ENCODE measurements at regions not wholly inside any gene's neighbourhood (a gene's known extent, or its start where the extent isn't known, plus 50 kb on each side); places are given as distances from the start of the nearest gene placed in this dataset.
A peak's percentile ranks its signal among the peaks of the same experiment; 100 is the strongest.
"Not testable (repeated sequence)": the region's sequence is repeated elsewhere in the genome, so short reads cannot be mapped to it uniquely, and the experiment has no call there.

DNA sequence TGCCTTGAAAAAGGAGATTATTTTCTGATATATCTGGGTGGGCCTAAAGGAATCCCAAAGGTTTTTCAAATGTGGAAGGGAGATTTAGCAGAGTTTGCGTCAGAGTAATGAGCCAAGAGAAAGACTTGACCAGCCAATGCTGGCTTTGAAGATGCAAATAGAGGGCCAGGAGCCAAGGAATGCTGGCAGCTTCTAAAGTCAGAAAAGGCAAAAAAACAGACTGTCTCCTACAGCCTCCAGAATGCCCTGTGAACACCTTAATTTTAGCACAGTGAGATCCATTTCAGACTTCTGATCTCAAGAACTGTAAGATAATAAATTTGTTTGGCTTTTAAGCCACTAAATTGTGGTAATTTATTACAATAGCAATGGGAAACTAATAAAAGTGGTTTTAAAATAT is 122.6 kb upstream of the FREM1 start:
- DNase-seq, result no peak

DNA sequence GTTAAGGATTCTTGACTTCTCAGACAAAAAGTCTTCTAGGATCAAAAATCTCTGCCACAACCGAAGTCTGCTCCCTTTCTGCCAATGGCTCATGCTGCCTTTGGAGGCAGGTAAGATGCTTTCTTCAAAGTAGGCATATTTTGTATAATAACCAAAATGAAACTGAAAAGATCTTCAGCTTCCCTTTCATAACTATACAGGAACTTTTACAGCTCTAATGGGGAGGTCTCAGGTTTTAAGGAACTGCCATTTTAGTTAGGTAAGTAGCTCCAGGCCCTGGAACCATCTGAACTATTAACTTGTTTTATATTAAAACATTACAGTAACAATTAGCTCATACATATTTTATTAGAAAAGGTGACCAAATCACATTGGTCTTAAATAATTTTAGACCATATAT is 110.9 kb upstream of the FREM1 start:
- DNase-seq, result no peak

DNA sequence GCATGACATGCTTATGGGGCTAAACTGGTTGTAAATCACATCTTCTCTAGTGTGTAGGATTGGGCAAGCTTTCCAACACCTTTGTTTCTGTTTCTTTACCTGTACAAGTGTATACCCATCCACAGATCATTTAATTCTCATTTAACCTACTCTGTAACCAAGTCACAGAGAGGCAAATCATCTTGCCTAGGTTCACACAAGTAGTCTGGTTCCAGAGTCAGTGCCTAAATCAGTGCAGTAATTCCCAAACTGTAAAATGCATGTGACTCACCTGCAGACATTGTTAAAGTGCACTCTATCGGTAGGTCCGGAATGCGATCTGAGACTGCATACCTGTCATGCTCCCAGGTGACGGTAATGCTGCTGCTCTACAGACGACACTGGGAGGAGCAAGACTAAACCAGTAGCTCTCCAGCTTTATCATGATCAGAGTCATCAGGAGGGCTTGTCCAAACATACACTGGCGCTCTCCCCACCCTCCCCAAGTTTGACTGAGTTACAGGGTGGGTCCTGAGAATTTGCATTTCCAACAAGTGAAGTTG is 107.9 kb upstream of the FREM1 start:
- DNase-seq, result no peak

DNA sequence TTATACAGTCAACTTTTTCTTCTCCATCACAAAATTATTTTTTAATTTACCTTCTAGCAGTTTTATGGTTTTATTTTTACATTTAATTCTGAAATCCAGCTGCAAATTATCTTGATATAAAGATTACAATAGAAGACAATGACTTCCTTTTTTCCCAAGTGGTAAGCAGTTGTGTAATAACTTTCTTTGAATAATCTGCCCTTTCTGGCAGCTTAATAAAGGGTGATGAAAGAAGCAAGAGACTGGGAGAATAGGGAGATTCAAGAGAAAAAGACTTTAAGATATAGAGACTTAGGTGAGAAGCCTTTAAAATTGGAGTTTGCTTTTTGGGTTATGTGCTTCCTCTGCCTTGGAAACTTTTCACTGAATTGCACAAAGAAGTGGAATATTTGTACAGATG is 100.4 kb upstream of the FREM1 start:
- no peak for DNase-seq

DNA sequence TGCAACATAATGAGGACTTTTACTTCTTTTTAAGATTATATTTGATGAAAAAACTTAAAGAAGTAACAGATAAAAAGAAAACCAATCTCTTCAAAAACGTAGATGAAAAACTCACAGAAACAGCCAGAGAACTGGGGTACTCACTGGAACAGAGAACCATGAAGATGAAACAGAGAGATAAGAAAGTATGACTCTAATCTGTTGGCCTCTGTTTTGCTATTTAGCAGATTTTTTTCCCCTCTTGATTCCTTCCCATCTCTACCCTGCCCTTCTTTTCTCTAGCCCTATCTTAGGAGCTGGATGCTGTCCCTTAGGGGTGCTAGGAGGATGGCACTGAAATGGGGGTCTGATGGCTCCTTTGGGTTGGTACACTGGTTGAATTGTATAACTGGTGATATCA is 97.5 kb upstream of the FREM1 start:
- DNase-seq, result no peak

DNA sequence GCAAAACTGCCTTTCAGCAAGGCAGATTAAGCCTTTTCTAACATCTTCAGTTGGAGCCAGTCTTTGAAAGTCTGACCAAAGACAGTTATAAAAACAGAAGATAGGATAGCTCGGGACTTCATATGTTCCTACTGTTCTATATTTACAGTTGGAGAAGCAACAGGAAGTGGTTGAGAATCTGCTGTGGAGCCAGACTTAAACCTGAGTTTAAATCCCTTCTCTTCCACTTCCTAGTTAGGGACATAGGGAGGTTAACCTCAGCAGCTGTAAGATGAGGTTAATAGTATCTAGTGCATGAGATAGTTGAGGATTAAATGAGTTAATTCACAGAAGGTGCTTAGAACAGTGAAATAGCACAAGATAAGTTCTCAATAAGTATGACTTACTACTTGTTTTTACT is 84.5 kb upstream of the FREM1 start:
- DNase-seq, result no peak

DNA sequence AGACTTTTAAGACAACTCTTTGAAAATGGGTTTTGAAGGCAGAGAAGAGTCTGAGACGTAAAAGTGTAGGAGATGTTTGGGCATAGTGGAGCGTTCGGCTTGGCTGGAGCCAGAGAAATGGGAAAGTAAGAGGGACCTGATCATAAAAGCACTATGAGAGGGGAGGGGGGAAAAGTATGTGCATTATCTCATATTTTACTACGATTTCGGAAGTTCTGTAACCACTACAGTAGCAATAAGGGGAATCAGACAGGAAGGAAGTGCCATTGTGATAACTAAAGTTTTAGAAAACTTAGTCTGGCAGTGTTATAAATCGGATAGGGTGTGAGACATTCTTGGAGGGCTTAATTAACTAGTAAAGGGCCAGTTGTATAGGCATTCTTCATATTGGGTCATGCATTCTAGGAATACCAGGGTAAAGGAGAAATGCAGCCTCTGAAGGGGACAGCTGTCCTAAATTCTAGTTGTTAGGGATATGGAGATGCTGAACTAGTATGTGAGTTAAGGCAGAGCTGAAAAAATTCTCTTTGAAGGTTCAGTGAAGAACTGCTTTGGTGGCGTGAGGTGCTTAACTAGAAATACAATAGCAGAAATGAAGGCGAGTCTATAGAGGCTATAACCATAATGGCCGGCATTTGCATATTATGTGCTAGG is 83.8 kb upstream of the FREM1 start:
- DNase-seq, result no peak

DNA sequence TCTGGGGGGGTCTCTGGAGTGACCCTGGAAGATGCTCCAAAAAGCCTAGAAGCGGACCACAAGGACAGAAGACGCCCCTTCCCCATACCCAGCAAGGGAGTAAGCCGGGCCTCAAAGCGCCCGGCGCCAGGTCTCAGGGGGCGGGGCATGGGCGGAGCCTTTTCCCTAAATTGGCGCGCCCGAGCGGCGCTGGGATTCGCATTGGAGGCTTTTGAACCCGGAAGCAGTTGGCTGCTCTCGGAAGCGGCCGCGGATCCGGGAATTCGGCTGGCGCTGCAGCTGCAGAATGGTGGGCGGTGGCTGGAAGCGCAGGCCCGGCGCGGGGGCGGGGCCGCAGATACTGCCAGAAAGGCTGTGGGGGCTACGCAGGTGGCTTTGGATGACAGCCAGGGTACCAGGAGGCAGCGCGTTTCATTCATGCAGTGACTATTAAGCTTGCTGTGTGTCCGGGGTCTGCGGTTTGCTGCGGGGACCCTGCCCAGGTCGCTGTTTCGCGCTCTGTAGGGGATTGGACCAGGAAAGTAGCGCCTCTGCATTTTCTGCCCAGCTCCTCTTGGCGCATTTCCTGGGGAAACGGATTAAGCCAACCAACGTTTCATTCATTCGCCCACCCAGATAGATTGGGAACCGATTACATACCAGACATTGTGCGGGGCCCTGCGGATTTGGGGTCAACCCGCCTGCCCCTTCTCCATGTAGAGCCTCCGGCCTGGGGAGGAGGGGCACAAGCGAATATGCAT is 83.0 kb upstream of the FREM1 start:
- peak; percentile 84 for DNase-seq

DNA sequence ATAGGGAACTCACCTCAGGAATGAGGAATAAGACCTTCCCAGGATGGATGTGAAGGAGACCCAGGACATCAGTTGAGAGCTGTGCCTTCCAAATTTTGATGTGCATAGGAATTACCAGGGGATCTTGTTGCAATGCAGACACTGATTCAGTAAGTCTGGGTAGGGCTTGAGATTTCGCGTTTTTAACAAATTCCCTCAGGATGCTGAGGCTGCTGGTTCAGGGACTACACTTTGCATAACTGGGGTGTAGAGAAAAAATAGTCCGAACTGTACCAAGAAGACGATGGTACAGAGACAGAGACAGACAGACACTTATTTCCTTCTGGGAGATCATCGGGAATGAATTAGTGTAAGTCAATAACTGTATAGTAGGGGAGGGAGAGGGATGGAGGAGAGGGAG is 82.3 kb upstream of the FREM1 start:
- peak; percentile 34 for DNase-seq

DNA sequence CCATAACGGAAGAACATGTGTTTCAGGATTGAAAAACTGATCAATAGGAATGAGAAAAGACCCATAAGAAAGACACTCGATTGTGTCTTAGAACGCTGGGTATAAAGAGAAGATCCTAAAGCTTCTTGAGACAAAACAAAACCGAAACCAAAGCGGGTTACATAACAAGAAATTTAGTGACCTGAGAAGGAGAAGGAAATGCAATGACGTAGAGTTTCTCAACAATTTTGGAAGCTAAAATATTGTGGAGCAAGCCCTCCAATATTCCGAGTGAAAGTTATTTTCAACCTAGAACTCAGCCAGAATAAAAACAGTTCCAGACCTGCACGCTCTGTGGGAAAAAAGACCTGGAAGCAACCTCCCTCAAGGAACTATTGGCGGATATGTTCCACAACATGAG is 81.9 kb upstream of the FREM1 start:
- peak; percentile 34 for DNase-seq

DNA sequence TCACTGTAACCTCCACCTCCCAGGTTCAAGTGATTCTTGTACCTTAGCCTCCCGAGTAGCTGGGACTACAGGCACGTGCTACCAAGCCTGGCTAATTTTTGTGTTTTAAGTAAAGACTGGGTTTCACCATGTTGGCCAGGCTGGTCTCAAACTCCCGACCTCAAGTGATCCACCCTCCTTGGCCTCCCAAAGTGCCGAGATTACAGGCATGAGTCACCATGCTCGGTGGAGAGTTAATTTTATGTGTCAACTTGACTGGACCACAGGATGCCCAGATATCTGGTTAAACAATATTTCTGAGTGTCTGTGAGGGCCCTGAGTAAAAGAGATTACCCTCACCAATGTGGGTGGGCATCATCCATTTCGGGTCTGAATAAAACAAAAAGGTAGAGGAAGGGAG is 80.4 kb upstream of the FREM1 start:
- not testable (repeated sequence) for DNase-seq

DNA sequence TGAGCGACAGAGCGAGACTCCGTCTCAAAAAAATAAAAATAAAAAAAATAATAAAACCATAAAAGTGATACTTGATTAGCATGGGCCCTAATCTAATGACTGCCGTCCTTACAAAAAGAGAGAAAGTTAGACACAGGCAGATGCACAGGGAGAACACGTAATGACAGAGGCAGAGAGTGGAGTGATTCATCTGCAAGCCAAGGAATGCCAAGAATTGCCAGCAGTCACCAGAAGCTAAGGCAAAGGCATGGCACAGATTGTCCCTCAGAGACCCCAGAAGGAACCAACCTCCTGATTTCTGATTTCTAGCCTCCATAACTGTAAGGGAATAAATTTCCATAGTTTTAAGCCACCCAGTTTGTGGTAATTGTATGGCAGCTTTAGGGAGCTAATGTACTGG is 79.6 kb upstream of the FREM1 start:
- DNase-seq, result no peak

DNA sequence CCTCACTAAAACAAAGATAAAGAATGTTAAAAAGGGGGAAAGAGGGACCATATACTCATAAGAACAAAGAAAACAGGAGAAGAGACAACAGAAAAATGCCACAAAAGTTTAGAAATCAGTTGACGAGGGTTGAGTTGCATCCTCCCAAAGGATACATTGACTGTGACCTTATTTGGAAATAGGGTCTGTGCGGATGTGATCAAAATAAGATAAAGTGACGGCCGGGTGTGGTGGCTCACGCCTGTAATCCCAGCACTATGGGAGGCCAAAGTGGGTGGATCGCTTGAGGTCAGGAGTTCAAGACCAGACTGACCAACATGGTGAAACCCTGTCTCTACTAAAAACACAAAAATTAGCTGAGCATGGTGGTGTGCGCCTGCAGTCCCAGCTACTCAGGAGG is 79.1 kb upstream of the FREM1 start:
- not testable (repeated sequence) for DNase-seq

DNA sequence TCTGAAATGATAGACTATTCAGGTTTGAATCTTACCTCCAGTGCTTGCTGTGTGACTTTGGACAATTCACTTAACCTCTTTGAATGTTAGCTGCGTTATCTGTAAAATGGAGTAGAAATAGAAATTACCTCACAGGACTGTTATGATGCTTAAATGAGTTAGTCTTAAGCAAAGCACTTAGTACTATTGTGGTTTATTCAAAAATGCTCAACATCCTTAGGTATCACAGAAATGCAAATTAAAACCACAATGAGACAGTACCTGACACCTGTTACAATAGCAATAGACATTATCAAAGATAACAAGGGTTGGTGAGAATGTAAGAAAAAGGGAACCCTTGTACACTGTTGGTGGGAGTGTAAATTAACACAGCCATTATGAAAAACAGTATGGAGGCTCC is 77.6 kb upstream of the FREM1 start:
- no peak for DNase-seq

DNA sequence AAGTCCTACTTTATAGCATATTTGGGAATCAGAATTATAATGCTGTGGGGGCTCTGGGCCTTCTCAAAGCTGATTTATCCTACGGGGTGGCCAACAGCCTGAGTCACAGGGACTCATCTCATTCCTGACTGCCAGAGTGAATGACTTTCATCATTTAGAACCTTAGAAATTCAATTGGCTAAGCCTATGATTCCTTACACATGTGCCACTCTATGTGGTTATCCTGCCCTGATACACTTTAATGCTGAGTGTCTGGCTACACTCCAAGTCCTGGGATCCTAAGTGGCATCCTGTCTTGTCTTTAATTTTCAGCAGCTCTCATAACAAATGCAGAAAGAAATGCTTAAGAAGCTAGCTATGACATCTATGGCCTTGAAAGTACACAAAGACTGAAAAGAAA is 75.2 kb upstream of the FREM1 start:
- no peak for DNase-seq

DNA sequence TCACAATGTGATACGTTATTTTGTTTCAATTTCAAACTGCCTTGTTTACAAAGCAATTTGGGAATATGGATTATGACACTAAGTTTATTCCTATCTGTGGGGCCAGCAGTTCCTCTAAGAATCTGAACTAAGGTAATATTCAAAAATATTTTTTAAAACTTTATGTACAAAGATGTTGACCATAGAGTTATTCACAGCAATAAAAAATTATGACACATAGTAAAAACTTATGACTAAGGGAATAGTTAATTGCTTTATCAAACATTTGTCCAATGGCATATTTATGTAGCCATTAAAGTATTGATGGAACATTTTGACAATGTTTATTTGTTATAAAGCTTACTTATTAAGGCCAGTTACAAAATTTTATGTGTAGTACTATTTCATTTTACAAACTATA is 73.4 kb upstream of the FREM1 start:
- DNase-seq, result no peak

DNA sequence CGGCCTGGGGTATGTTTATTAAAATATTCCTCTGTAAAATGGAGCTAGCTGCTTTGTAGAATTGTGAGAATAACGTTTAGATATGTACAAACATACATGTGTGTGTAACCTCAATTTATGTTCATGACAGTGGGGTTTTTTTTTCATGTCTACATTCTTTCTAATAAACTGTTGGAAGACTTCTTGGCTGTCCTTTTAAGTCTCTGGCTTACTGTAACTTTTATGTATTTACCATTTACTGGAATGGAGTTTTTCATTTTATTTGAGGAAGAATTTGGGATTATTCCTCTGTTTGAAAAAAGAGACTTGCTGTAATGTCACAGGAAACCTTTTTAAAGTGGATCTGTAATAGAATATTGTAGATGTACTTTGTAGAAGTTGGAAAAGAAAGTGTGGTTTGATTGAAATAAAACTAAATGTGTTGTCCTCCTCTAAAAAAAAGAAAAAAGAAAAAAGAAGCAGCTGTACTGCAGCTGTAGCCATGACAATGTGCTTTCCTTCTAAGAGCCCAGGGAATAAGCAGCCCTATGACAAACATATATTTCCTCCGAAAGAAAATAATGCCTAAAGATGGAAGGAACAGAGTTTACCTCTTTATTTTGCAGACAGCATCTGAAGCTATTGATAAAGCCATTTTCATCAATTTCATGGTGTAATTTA is 71.2 kb upstream of the FREM1 start:
- no peak for DNase-seq

DNA sequence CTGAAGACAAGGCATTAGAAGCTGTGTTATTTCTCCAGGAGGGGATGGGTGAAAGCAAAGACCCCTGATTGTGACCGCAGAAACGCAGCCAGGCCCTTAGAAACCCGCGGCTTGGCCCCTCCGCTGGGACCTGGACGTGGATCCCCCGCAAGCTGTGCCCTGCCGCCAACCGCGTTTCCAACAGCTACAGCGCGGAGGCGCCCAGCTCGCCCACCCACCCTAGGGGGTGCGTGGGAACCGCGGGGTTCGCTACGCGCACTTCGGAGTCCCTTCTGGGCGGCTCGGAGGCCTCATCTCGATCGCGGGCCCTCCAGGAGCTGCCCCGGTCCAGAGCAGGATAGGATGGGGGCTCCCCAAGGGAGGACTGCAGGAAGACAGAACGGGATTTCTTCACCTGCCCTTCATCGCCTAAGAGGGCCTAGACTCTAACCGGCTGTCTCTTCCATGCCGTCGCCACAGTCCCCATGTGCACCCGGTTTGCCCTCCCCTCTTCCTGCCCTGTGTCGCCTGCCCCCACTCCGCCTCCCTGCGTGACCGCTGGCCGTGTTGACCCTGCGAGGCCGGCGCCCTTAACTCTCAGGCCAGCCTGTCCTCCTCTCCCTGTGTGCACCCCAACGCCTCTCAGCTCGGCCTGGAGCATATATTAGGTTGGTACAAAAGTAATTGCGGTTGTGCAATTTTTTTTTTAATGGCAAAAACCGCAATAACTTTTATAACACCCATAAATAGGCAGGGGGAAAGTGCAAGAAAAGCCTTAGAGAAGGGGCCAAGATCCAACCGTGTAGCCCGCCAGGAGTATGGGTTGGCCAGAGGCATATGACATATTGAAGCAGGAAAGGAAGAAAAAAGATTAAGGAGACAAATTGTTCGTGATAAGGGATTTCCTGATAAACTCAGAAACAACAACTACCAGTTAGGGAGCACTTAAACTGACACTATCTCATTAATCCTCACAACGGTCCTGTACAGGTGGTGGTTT is 68.1 kb upstream of the FREM1 start:
- no peak for DNase-seq

DNA sequence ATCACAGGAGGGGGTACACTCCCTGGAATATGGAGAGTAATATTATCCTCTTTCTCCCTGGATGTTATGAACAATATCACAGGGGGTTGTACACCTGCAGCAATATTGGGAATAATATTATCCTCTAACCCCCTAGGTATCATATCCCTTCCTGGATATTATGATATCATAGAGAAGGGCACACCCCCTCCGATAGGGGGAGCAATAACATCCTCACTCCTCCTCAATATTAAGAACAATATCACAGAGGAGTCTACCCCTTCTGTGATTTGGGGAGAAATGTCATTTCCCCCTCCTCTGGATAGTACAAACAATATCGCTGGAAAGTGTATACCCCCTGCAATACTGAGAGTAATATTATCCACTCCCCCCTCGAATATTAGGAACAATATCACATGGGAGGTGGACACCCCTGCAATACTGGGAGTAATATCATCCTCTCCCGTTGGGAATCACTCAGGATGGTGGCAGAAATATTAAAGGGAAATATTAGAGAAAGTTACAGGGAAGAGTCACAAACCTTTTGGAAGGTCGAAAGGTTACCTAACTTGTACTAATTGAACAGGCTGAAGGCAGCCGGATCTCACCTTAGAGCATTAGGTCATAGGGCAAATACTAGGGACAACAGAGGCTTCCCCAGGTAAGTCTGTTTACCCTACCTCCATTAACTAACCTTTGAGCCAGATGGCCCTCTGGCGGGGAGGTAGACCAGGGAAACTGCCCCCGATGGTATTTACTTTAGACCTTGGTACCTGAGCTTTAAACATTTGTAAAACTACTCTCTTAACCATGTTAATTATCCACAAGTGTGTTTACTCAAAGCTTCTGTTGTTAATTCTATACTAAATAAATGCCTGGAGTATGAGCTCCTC is 57.5 kb upstream of the FREM1 start:
- DNase-seq, result peak; percentile 6

DNA sequence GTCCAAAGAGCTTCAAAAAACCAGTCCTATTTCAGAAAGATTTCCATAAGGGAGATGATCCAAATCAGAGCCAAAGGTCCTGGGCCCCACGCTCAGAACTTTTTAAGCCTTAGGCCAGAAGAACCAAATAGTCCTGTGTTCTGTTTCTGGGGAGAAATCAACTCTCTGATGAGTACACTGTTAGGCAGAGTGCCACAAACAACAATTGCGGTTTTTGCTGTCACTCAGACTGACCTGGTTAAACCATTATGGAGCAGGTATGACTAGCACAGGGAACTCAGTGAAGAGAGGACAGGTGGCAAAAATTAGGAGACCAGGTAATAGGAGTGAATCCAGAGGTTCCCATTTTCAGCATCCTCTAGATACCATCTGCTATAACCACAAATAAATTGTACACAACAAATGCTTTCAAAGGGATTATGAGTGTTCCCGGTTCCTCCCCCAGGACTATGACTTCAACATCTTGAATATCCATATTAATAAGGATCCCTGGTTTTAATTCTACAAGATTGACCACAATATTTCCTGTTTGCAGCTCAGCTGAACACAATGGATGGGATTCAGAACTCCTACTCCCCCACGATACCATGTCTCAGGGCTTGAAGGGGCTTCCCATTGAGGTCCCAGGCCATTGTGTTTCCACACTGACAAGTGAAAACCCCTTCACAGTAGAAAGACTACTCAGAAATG is 52.1 kb upstream of the FREM1 start:
- DNase-seq, result no peak

DNA sequence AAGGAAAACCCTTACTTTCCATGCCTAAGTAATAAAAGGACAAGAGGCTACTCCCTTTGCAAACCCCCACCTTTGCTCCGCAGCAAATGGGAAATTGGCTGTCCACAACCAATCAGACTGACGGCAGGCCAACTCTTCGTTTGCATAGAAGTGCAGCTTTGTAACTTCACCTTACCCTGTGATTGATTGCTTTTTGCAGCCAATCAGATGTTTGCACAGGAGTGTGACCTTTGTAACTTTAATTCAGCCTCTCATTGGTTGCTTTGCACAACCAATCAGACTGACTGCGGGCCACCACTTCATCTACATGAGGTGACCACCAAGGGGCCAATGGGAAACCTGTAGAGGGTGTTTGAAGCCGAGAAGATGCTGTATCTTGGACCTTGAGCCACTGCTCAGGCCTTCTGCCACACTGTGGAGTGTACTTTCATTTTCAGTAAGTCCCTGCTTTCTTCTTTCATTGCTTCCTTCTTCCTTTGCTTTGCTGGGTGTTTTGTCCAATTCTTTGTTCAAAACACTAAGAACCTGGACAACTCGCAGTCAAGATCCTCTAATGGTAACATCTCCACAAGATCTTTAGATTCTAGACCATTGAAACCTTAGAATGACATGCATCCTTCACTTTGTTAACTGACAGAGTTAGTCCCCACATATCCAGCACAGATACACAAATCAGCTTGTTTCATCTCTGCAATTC is 51.3 kb upstream of the FREM1 start:
- no peak for DNase-seq
